ENCODE measurements at regions not wholly inside any gene's neighbourhood (a gene's known extent, or its start where the extent isn't known, plus 50 kb on each side); places are given as distances from the start of the nearest gene placed in this dataset.

DNA sequence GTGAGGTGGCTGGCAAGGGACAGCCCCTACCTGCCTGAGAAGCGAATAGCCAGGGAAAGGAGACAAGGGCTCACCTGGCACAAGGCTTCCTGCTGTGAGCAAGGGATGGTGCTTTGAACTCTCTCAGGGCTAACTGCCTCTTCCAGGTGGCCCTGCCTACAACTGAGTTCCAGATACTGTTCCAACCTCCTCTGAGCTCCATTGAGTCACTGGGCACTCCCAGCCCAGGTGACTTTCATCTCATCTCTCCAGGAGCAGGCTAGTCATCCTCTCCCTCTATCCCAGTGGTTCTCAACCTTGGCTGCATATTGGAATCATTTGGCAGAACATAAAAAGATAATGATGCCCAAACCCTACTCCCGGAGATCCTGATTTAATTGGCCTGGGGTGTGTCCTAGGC is 374.0 kb upstream of the ZFP64 start:
- Mint-ChIP-seq H3K4me1 (no peaks in the 10 kb centered on the region), H3K27me3 (peaks cover 5% of the 10 kb centered on the region), H3K9me3 (ENCODE audit: insufficient read depth) (no peaks in the 10 kb centered on the region), H3K4me3 (no peak overlapping the region), H3K27ac (no peak overlapping the region)
- H4K20me1 ChIP-seq (ENCODE audit: control insufficient read depth, insufficient read depth, low read length, poor library complexity, severe bottlenecking): no peaks in the 10 kb centered on the region
- H2AFZ ChIP-seq (ENCODE audit: insufficient read depth, low read depth, low read length, poor library complexity, severe bottlenecking): no peak overlapping the region
- 86% methylated on average over 2 of the region's 2 CpGs for WGBS (ENCODE audit: insufficient coverage)
- H3K27me3 ChIP-seq (replicated peaks in 1 of 4; ENCODE audit: control extremely low read depth in 1 of 4, control insufficient read depth in 3 of 4, insufficient read depth in 4 of 4, low read length in 3 of 4): no peaks in the 10 kb centered on the region
- H3K79me2 ChIP-seq (ENCODE audit: control insufficient read depth, insufficient read depth, low read length): no peaks in the 10 kb centered on the region
- peaks cover 0 to 1% (median 0%) of the 10 kb centered on the region in 3 donors for H3K9me3 ChIP-seq (ENCODE audit: control extremely low read depth in 1 of 3, control insufficient read depth in 2 of 3, insufficient read depth in 1 of 3, low read length in 2 of 3)
- ATAC-seq (ENCODE audit: low read depth) (no peak), DNase-seq (peak; percentile 9)
- CTCF ChIA-PET: no interaction called here
- POLR2A ChIA-PET: no interaction called here
- H3K36me3 ChIP-seq (replicated peaks in 1 of 2; ENCODE audit: control extremely low read depth in 1 of 2, control insufficient read depth in 1 of 2, extremely low read depth in 1 of 2, insufficient read depth in 2 of 2, low read length in 1 of 2): no peaks in the 10 kb centered on the region
- no peak overlapping the region for H3K27ac ChIP-seq (ENCODE audit: low read length in 2 of 2)
- no peaks in the 10 kb centered on the region for H3K4me1 ChIP-seq (ENCODE audit: control insufficient read depth in 2 of 2, insufficient read depth in 2 of 2, low read length in 2 of 2)
- H3K4me3 ChIP-seq (ENCODE audit: control extremely low read depth in 1 of 5, extremely low read depth in 1 of 5, insufficient read depth in 1 of 5, low read depth in 2 of 5, low read length in 4 of 5): no peak overlapping the region
- no peak overlapping the region for H3K9ac ChIP-seq (ENCODE audit: low read length)
- TF ChIP-seq CTCF (IDR thresholded peaks at IDR 0.05): no peak
- TF ChIP-seq EZH2 (IDR thresholded peaks at IDR 0.05; ENCODE audit: borderline replicate concordance, insufficient read depth, low read depth, low read length, poor library complexity, severe bottlenecking): no peak
- intact Hi-C loops (cut with micrococcal nuclease): no loop called here
- H3K4me2 ChIP-seq (replicated peaks; ENCODE audit: low read depth, low read length, poor library complexity, severe bottlenecking): no peak overlapping the region

GRCh38 chr20:52564594-52564993 is 373.0 kb upstream of the ZFP64 start:
- Histone ChIP-seq H3K79me2 (ENCODE audit: control insufficient read depth, insufficient read depth, low read length) (no peaks in the 10 kb centered on the region), H3K4me3 (ENCODE audit: control extremely low read depth in 1 of 5, extremely low read depth in 1 of 5, insufficient read depth in 1 of 5, low read depth in 2 of 5, low read length in 4 of 5) (no peak overlapping the region), H3K9ac (ENCODE audit: low read length) (no peak overlapping the region), H3K27me3 (replicated peaks in 1 of 4; ENCODE audit: control extremely low read depth in 1 of 4, control insufficient read depth in 3 of 4, insufficient read depth in 4 of 4, low read length in 3 of 4) (no peaks in the 10 kb centered on the region), H3K36me3 (replicated peaks in 1 of 2; ENCODE audit: control extremely low read depth in 1 of 2, control insufficient read depth in 1 of 2, extremely low read depth in 1 of 2, insufficient read depth in 2 of 2, low read length in 1 of 2) (no peaks in the 10 kb centered on the region), H4K20me1 (ENCODE audit: control insufficient read depth, insufficient read depth, low read length, poor library complexity, severe bottlenecking) (no peaks in the 10 kb centered on the region), H3K9me3 (ENCODE audit: control extremely low read depth in 1 of 3, control insufficient read depth in 2 of 3, insufficient read depth in 1 of 3, low read length in 2 of 3) (peaks cover 0 to 9% (median 0%) of the 10 kb centered on the region in 3 donors), H2AFZ (ENCODE audit: insufficient read depth, low read depth, low read length, poor library complexity, severe bottlenecking) (no peak overlapping the region), H3K4me2 (replicated peaks; ENCODE audit: low read depth, low read length, poor library complexity, severe bottlenecking) (no peak overlapping the region), H3K27ac (ENCODE audit: low read length in 2 of 2) (no peak overlapping the region), H3K4me1 (ENCODE audit: control insufficient read depth in 2 of 2, insufficient read depth in 2 of 2, low read length in 2 of 2) (no peaks in the 10 kb centered on the region)
- ATAC-seq (ENCODE audit: low read depth) (no peak), DNase-seq (no peak)
- Mint-ChIP-seq H3K9me3 (ENCODE audit: insufficient read depth) (peaks cover 5% of the 10 kb centered on the region), H3K4me1 (no peaks in the 10 kb centered on the region), H3K4me3 (no peak overlapping the region), H3K27ac (no peak overlapping the region), H3K27me3 (peaks cover 7% of the 10 kb centered on the region)
- intact Hi-C loops (cut with micrococcal nuclease): no loop called here
- no peak for TF ChIP-seq EZH2 (IDR thresholded peaks at IDR 0.05; ENCODE audit: borderline replicate concordance, insufficient read depth, low read depth, low read length, poor library complexity, severe bottlenecking)
- no peak for TF ChIP-seq CTCF (IDR thresholded peaks at IDR 0.05)
- 88% methylated on average over 4 of the region's 4 CpGs for WGBS (ENCODE audit: insufficient coverage)
- ChIA-PET POLR2A (no interaction called here), CTCF (no interaction called here)
